Ishikawa (cell line): ENCODE measurements at regions not wholly inside any gene's neighbourhood (a gene's known extent, or its start where the extent isn't known, plus 50 kb on each side); places are given as distances from the start of the nearest gene placed in this dataset.

Source experiments
- CEBPB ChIP-seq: IDR thresholded peaks from 2 replicates; pipeline ENCODE4 v1.6.1; 2012
- EGR1 ChIP-seq: IDR thresholded peaks from 2 replicates; pipeline ENCODE4 v1.6.1; 2012
- EP300 ChIP-seq: IDR thresholded peaks from 2 replicates; pipeline ENCODE4 v1.6.1; 2012; ENCODE audit warnings: borderline replicate concordance
- TAF1 ChIP-seq: IDR thresholded peaks from 2 replicates; pipeline ENCODE4 v1.6.1; 2012; ENCODE audit warnings: low read depth, mild to moderate bottlenecking
- TEAD4 ChIP-seq: IDR thresholded peaks from 2 replicates; pipeline ENCODE4 v1.6.1; 2012
- YY1 ChIP-seq: IDR thresholded peaks from 2 replicates; pipeline ENCODE4 v1.6.1; 2012; ENCODE audit warnings: low read depth
- ZBTB7A ChIP-seq: IDR thresholded peaks from 2 replicates; pipeline ENCODE4 v1.6.1; 2012; ENCODE audit warnings: low read depth
- TF ChIP-seq, protein P1 (sequence below): IDR thresholded peaks from 2 replicates; pipeline ENCODE4 v1.6.1; 2012
- TF ChIP-seq, protein P2 (sequence below): IDR thresholded peaks from 2 replicates; pipeline ENCODE4 v1.6.1; 2012; ENCODE audit warnings: low read depth, mild to moderate bottlenecking

DNA sequence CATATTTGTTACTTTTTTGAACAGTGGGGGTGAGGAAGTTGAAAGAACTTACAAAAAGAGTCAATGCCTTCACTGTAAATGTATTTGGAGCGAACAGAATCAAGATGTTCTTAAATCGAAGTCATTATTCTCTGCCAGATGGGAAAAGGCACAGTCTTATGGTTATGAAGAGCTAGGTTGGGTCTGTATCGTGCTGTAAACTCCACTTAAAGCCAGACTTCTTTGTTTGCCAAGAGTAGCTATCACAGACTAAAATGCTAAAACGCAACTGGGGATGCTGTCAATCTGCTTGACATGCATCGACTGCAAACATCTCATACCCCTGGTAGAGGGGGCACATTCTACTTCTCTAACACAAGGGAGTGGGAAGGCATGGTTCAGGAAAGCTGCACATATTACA lies 160.4 kb downstream of the DACT1 start:
- TF ChIP-seq TAF1: no peak
- no peak for TF ChIP-seq ZBTB7A
- no peak for TF ChIP-seq EP300
- TF ChIP-seq, protein P1, sequence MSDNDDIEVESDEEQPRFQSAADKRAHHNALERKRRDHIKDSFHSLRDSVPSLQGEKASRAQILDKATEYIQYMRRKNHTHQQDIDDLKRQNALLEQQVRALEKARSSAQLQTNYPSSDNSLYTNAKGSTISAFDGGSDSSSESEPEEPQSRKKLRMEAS: no peak
- TF ChIP-seq YY1: no peak
- TF ChIP-seq, protein P2, sequence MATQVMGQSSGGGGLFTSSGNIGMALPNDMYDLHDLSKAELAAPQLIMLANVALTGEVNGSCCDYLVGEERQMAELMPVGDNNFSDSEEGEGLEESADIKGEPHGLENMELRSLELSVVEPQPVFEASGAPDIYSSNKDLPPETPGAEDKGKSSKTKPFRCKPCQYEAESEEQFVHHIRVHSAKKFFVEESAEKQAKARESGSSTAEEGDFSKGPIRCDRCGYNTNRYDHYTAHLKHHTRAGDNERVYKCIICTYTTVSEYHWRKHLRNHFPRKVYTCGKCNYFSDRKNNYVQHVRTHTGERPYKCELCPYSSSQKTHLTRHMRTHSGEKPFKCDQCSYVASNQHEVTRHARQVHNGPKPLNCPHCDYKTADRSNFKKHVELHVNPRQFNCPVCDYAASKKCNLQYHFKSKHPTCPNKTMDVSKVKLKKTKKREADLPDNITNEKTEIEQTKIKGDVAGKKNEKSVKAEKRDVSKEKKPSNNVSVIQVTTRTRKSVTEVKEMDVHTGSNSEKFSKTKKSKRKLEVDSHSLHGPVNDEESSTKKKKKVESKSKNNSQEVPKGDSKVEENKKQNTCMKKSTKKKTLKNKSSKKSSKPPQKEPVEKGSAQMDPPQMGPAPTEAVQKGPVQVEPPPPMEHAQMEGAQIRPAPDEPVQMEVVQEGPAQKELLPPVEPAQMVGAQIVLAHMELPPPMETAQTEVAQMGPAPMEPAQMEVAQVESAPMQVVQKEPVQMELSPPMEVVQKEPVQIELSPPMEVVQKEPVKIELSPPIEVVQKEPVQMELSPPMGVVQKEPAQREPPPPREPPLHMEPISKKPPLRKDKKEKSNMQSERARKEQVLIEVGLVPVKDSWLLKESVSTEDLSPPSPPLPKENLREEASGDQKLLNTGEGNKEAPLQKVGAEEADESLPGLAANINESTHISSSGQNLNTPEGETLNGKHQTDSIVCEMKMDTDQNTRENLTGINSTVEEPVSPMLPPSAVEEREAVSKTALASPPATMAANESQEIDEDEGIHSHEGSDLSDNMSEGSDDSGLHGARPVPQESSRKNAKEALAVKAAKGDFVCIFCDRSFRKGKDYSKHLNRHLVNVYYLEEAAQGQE: no peak
- TF ChIP-seq TEAD4: no peak
- TF ChIP-seq EGR1: no peak
- no peak for TF ChIP-seq CEBPB
